K562 (cell line): ENCODE measurements at regions not wholly inside any gene's neighbourhood (a gene's known extent, or its start where the extent isn't known, plus 50 kb on each side); places are given as distances from the start of the nearest gene placed in this dataset.
"Not testable (repeated sequence)": the region's sequence is repeated elsewhere in the genome, so short reads cannot be mapped to it uniquely, and the experiment has no call there.

Experiments used
- ATAC-seq: fragments of 200-7000 bp; cut with Tn5 transposase; 3 replicates; pipeline ENCODE4 v1.9.1; 2020; ENCODE audit warnings: moderate library complexity
- BruUV-seq: library from RNA; stranded (reverse); fragments of 400-500 nt; replicated peaks from 2 replicates; lab custom pipeline; 2021; lab: Mats Ljungman, UMichigan
- CTCF ChIA-PET: fragments of 300-600 bp; formaldehyde crosslinking; extraction: SDS; loops from one replicate; lab custom pipeline; 2021; ENCODE audit warnings: low intra/inter-chr PET ratio; lab: Yijun Ruan, JAX
- POLR2A ChIA-PET: fragments of 300-600, 350-650 bp; sonication (Branson Sonifier 250); formaldehyde crosslinking; extraction: SDS; loops from one replicate; lab custom pipeline; 2021; ENCODE audit warnings: antibody characterized with exemption, inconsistent platforms; lab: Yijun Ruan, JAX
- DNase-seq, 4 experiments: peaks; one replicate each; pipeline versions ENCODE4 v3.0.0 to v3.0.0-alpha.2; 2011 to 2018; ENCODE audit warnings: low spot score in 3 of 4, mixed read lengths in 3 of 4; ENCODE audit errors: extremely low read depth in 1 of 4
- FAIRE-seq: peaks from 2 replicates; lab custom pipeline; 2011; peaks lifted over from hg19 to GRCh38; lab: Jason Lieb, UNC
- H2AFZ ChIP-seq: 2 replicates; pipeline ENCODE4 v1.6.0; 2011; ENCODE audit warnings: low read depth, low read length, control low read depth, inconsistent platforms
- H3K27ac ChIP-seq: fragments of 200-600 bp; 3 replicates; pipeline ENCODE4 v1.8.0; 2011; ENCODE audit warnings: low read depth, mild to moderate bottlenecking, control low read depth, inconsistent platforms, low read length, moderate library complexity, mixed read lengths; ENCODE audit errors: extremely low read depth
- H3K27me3 ChIP-seq, 2 experiments: fragments of 300-600 bp in 1 of 2; 2 replicates in 1 of 2; 3 replicates in 1 of 2; pipeline versions ENCODE4 v1.6.0 to v1.8.0; 2011; ENCODE audit warnings: inconsistent platforms in 2 of 2, low read length in 2 of 2, mild to moderate bottlenecking in 1 of 2, mixed read lengths in 1 of 2, moderate library complexity in 1 of 2; ENCODE audit not compliant: control insufficient read depth in 2 of 2, insufficient read depth in 2 of 2
- H3K36me3 ChIP-seq: fragments of 300-600 bp; 3 replicates; pipeline ENCODE4 v1.8.0; 2011; ENCODE audit warnings: mild to moderate bottlenecking, low read length, inconsistent platforms; ENCODE audit not compliant: control insufficient read depth, insufficient read depth
- H3K4me1 ChIP-seq, 2 experiments: fragments of 200-600 bp in 1 of 2; replicated peaks in 1 of 2; 2 replicates in 1 of 2; 3 replicates in 1 of 2; pipeline versions ENCODE4 v1.5.1 to v1.8.0; 2011; ENCODE audit warnings: inconsistent platforms in 2 of 2, low read length in 2 of 2, mild to moderate bottlenecking in 1 of 2, mixed read lengths in 1 of 2, moderate library complexity in 1 of 2; ENCODE audit not compliant: control insufficient read depth in 2 of 2, insufficient read depth in 2 of 2
- H3K4me2 ChIP-seq: 2 replicates; pipeline ENCODE4 v1.6.1; 2011; ENCODE audit warnings: low read length, control low read depth, inconsistent platforms, mixed read lengths; ENCODE audit not compliant: insufficient read depth
- H3K4me3 ChIP-seq: fragments of 200-600 bp; sonication (generic), shearing (Covaris generic); 2 replicates; pipeline ENCODE4 v1.5.1; 2016; ENCODE audit warnings: control low read depth, inconsistent platforms
- H3K79me2 ChIP-seq: fragments of 200-600 bp; 3 replicates; pipeline ENCODE4 v1.8.0; 2011; ENCODE audit warnings: low read length, inconsistent platforms; ENCODE audit not compliant: control insufficient read depth, insufficient read depth
- H3K9ac ChIP-seq, 2 experiments: 2 replicates each; pipeline versions ENCODE4 v1.6.0 to v1.6.1; 2011; ENCODE audit warnings: low read depth in 2 of 2, low read length in 2 of 2, control low read depth in 1 of 2, inconsistent platforms in 1 of 2, mild to moderate bottlenecking in 1 of 2, mixed read lengths in 1 of 2; ENCODE audit not compliant: insufficient read depth in 1 of 2
- H3K9me1 ChIP-seq: one replicate; pipeline ENCODE4 v1.6.0; 2011; ENCODE audit warnings: inconsistent platforms, mild to moderate bottlenecking, low read length, moderate library complexity; ENCODE audit not compliant: control insufficient read depth, insufficient read depth
- H3K9me3 ChIP-seq: replicated peaks from 2 replicates; pipeline ENCODE4 v1.5.1; 2011; ENCODE audit warnings: low read depth, low read length, inconsistent platforms; ENCODE audit not compliant: control insufficient read depth, insufficient read depth
- H4K20me1 ChIP-seq: replicated peaks from 2 replicates; pipeline ENCODE4 v1.6.1; 2011; ENCODE audit warnings: low read length, inconsistent platforms, mixed read lengths; ENCODE audit not compliant: control insufficient read depth, insufficient read depth
- BCOR ChIP-seq: fragments of 450-650 bp; IDR thresholded peaks from 2 replicates; pipeline ENCODE4 v1.6.1; 2016
- HDAC1 ChIP-seq, 2 experiments: fragments of 450-650 bp; IDR thresholded peaks; 2 replicates each; pipeline ENCODE4 v1.6.1; 2016 to 2017; ENCODE audit warnings: inconsistent platforms in 1 of 2, mild to moderate bottlenecking in 1 of 2, moderate library complexity in 1 of 2
- KDM1A ChIP-seq, 2 experiments: fragments of 450-650 bp; IDR thresholded peaks; 2 replicates each; pipeline ENCODE4 v1.6.1; 2016; ENCODE audit warnings: mild to moderate bottlenecking in 2 of 2
- PHF20 ChIP-seq: fragments of 450-650 bp; IDR thresholded peaks from 2 replicates; pipeline ENCODE4 v1.6.1; 2018; ENCODE audit not compliant: partially characterized antibody
- TSC22D4 ChIP-seq: fragments of 450-650 bp; IDR thresholded peaks from 2 replicates; pipeline ENCODE4 v1.6.1; 2016; ENCODE audit warnings: missing genetic modification characterization, missing biosample characterization, control low read depth
- ZNF24 ChIP-seq: fragments of 450-650 bp; IDR thresholded peaks from 2 replicates; pipeline ENCODE4 v1.6.1; 2016
- WGBS: fragments of 100-300 bp; shearing (Covaris generic); methylation state at CpG from one replicate; pipeline ENCODE4 v1.1.6; 2016; ENCODE audit warnings: low coverage, mixed read lengths; ENCODE audit not compliant: insufficient coverage; ENCODE audit errors: missing lambda C conversion rate; 5-methylcytosine and 5-hydroxymethylcytosine counted together
- in situ Hi-C: fragments of 300-500 bp; cut with MboI; formaldehyde crosslinking; loops from 4 replicates; pipeline ENCODE4 v1.15.0; 2018; ENCODE audit warnings: inconsistent platforms, mixed read lengths
- intact Hi-C: fragments of 100-400 bp; cut with micrococcal nuclease; formaldehyde crosslinking; loops from 2 replicates; pipeline ENCODE4 v1.14.2; 2022
- TF ChIP-seq, protein P1 (sequence below), 2 experiments: fragments of 450-650 bp; IDR thresholded peaks; 2 replicates each; pipeline ENCODE4 v1.6.1; 2016

DNA sequence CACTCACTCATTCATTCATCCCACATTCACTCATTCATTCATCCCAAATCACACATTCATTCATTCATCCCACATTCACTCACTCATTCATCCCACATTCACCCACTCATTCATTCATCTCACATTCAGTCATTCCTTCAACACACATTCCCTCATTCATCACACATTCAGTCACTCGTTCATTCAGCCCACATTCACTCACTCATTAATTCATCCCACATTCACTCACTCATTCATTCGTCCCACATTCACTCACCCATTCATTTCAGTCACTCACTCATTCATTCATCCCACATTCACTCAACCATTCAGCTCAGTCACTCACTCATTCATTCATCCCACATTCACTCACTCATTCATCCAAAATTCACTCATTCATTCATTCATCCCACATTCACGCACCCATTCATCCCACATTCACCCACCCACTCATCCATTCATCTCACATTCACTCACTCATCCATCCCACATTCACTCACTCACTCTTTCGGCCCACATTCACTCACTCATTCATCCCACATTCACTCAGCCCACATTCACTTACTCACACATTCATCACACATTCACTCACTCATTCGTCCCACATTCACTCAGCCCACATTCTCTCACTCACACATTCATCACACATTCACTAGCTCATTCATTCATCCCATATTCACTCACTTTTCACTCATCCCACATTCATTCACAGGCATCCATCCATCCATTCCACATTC is 5469.9 kb upstream of the TPTE start:
- CTCF ChIA-PET, BruUV-seq, ATAC-seq, intact Hi-C loops, H2AFZ ChIP-seq, H3K27me3 ChIP-seq, H3K9me1 ChIP-seq, H4K20me1 ChIP-seq, H3K27ac ChIP-seq, in situ Hi-C loops, H3K9me3 ChIP-seq: not testable (repeated sequence)
- peak; percentile 67; the same call in 1 of the 2 replicates for TF ChIP-seq BCOR
- peak; percentile 29 for TF ChIP-seq PHF20
- TF ChIP-seq TSC22D4 (tag): peak; percentile 86; the same call in 1 of the 2 replicates
- TF ChIP-seq KDM1A (IDR thresholded peaks at IDR 0.05): 0 out of 4 replicates have a peak, but pooled peaks of 1 of the 2 experiments have one; percentile 10
- TF ChIP-seq, protein P1, sequence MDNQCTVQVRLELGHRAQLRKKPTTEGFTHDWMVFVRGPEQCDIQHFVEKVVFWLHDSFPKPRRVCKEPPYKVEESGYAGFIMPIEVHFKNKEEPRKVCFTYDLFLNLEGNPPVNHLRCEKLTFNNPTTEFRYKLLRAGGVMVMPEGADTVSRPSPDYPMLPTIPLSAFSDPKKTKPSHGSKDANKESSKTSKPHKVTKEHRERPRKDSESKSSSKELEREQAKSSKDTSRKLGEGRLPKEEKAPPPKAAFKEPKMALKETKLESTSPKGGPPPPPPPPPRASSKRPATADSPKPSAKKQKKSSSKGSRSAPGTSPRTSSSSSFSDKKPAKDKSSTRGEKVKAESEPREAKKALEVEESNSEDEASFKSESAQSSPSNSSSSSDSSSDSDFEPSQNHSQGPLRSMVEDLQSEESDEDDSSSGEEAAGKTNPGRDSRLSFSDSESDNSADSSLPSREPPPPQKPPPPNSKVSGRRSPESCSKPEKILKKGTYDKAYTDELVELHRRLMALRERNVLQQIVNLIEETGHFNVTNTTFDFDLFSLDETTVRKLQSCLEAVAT (IDR thresholded peaks at IDR 0.05): peak in 1 of 2 experiments; percentile 25; a peak in 1 of 4 replicates
- TF ChIP-seq HDAC1 (IDR thresholded peaks at IDR 0.05): 0 out of 4 replicates have a peak, but pooled peaks of 1 of the 2 experiments have one; percentile 24
- TF ChIP-seq ZNF24: peak; percentile 98
- TF ChIP-seq, all 486 proteins: peak for 7; not testable (repeated sequence) for 479
- DNase-seq, H3K36me3 ChIP-seq, H3K79me2 ChIP-seq, H3K4me2 ChIP-seq, H3K4me1 ChIP-seq, H3K4me3 ChIP-seq, H3K9ac ChIP-seq, FAIRE-seq, POLR2A ChIA-PET: not testable (repeated sequence)
- whole genome bisulfite sequencing: 33% methylated on average over 2 of the region's 5 CpGs

DNA sequence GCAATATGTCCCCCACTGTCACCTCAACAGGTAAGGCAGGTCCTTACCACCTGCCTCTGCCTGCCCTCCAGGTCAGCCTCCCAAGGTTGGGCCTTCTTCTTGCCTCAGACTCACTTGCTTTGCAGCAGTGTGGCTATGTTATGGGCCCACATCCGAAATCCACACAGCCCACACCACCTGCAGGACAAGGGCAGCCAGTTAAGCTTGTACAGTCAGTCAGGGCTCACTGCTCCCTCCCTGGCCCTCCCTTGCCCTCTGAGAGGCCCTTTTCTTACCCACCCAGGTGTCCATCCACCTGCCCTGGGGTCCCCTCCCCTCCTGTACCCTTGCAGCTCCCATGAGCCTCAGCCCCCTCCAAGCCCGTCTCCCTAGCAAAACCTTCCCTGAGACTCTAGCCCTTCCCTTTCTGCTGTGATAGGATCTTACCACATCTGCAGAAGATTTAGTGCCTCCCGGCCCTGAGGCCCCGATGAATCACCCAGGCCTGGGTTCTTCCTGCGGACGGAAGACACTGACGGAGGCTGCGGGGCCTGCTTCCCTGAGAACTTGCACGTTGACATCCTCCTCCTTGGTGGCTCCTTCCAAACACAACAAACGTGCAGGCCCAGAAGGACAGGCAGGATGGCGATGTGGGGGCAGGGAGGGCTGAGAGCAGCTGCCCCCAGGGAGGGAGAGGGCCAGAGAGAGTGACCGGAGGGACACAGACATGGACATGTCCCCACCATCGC is 5466.2 kb upstream of the TPTE start:
- BruUV-seq: not testable (repeated sequence)

More for the DNA sequence above, 5466.2 kb upstream of the TPTE start:
- POLR2A ChIA-PET, H3K36me3 ChIP-seq, H3K4me2 ChIP-seq, H3K4me3 ChIP-seq, H3K9ac ChIP-seq, H3K4me1 ChIP-seq, H3K9me3 ChIP-seq, H3K79me2 ChIP-seq, intact Hi-C loops, H3K9me1 ChIP-seq, H4K20me1 ChIP-seq, DNase-seq, in situ Hi-C loops, CTCF ChIA-PET, FAIRE-seq, H2AFZ ChIP-seq, H3K27me3 ChIP-seq, H3K27ac ChIP-seq: not testable (repeated sequence)
- ATAC-seq: peak; percentile 76
- WGBS: 0% methylated on average over 2 of the region's 13 CpGs
